ENCODE measurements at regions not wholly inside any gene's neighbourhood (a gene's known extent, or its start where the extent isn't known, plus 50 kb on each side); places are given as distances from the start of the nearest gene placed in this dataset.

- Histone ChIP-seq H3K36me3 (replicated peaks) (no peaks in the 10 kb centered on the region), H3K27ac (no peak overlapping the region), H3K4me3 (ENCODE audit: low read depth, low read length) (no peak overlapping the region), H3K27me3 (replicated peaks) (peaks cover 2% of the 10 kb centered on the region)
- no peak for DNase-seq
- in situ Hi-C loops (cut with HindIII; ENCODE audit: low pct_ligation_motif_present, low sequenced_read_pairs): no loop called here
- TF ChIP-seq, protein P1, sequence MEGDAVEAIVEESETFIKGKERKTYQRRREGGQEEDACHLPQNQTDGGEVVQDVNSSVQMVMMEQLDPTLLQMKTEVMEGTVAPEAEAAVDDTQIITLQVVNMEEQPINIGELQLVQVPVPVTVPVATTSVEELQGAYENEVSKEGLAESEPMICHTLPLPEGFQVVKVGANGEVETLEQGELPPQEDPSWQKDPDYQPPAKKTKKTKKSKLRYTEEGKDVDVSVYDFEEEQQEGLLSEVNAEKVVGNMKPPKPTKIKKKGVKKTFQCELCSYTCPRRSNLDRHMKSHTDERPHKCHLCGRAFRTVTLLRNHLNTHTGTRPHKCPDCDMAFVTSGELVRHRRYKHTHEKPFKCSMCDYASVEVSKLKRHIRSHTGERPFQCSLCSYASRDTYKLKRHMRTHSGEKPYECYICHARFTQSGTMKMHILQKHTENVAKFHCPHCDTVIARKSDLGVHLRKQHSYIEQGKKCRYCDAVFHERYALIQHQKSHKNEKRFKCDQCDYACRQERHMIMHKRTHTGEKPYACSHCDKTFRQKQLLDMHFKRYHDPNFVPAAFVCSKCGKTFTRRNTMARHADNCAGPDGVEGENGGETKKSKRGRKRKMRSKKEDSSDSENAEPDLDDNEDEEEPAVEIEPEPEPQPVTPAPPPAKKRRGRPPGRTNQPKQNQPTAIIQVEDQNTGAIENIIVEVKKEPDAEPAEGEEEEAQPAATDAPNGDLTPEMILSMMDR (IDR thresholded peaks at IDR 0.05; ENCODE audit: low read depth, low read length, missing control alignments): no peak
Observed at GRCh38 chr2:219739066-219739465, 111.6 kb downstream of the SLC4A3 start.

DNA sequence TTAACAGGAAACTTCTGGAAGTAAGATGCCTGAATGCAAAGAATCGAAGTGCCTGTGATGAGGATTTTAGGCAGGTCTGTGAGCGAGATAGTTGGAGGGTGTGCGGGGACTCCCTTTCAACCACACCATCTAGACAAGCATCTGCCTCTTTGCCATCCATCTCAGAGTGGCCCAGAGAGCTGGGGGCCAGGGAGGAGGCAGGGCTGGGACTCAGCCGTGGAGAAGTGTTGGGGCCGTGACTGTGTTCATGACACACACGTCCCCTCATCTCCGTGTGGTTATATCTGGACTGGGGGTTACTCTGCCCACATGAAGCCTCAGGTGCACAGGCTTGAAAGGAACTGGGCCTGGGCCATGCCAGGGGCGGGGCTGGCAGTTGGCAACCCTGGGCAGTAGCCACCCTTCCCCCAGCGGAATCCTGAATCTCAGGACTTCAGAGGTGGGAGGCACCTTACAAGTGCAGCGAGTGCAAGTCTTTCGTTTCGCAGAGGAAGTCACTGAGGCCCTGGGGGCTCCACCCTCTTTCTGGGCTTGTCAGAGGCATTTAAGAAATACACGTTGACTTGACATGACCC, 112.5 kb downstream of the SLC4A3 start:
- peaks cover 3% of the 10 kb centered on the region for H3K27me3 ChIP-seq (replicated peaks)
- H3K4me3 ChIP-seq (ENCODE audit: low read depth, low read length): no peak overlapping the region
- no peak for DNase-seq
- in situ Hi-C loops (cut with HindIII; ENCODE audit: low pct_ligation_motif_present, low sequenced_read_pairs): no loop called here
- TF ChIP-seq, protein P1 (IDR thresholded peaks at IDR 0.05; ENCODE audit: low read depth, low read length, missing control alignments): no peak
- H3K27ac ChIP-seq: no peak overlapping the region
- H3K36me3 ChIP-seq (replicated peaks): no peaks in the 10 kb centered on the region

DNA sequence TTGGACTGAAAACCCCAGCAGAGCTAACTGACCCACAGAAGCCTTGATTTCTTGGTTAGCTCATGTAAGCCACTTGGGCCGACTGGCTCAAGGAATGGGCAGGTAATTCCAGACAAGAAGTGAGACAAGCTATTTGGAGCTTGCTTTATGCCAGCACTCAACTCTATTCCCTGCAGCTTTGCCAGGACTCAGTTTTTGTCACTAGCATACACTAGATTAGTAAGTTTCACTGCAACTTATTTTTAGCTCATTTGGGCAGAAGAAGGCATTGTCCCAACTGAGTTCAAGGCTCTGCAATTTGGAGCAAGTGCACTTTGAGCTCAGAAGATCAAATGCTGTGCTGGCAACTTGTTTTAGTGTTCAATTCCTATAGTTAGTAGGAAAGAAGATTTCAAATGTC, 116.1 kb downstream of the SLC4A3 start:
- TF ChIP-seq, protein P1 (IDR thresholded peaks at IDR 0.05; ENCODE audit: low read depth, low read length, missing control alignments): no peak
- in situ Hi-C loops (cut with HindIII; ENCODE audit: low pct_ligation_motif_present, low sequenced_read_pairs): no loop called here
- Histone ChIP-seq H3K27ac (no peak overlapping the region), H3K27me3 (replicated peaks) (peaks cover 3% of the 10 kb centered on the region), H3K36me3 (replicated peaks) (no peaks in the 10 kb centered on the region), H3K4me3 (ENCODE audit: low read depth, low read length) (no peak overlapping the region)
- no peak for DNase-seq

- DNase-seq: no peak
- in situ Hi-C loops (cut with HindIII; ENCODE audit: low pct_ligation_motif_present, low sequenced_read_pairs): no loop called here
- no peak overlapping the region for H3K27ac ChIP-seq
- no peaks in the 10 kb centered on the region for H3K36me3 ChIP-seq (replicated peaks)
- TF ChIP-seq, protein P1 (IDR thresholded peaks at IDR 0.05; ENCODE audit: low read depth, low read length, missing control alignments): no peak
- no peak overlapping the region for H3K4me3 ChIP-seq (ENCODE audit: low read depth, low read length)
- H3K27me3 ChIP-seq (replicated peaks): peaks cover 3% of the 10 kb centered on the region
Observed at GRCh38 chr2:219744066-219744465, 116.6 kb downstream of the SLC4A3 start.

- in situ Hi-C loops (cut with HindIII; ENCODE audit: low pct_ligation_motif_present, low sequenced_read_pairs): no loop called here
- Histone ChIP-seq H3K27ac (no peak overlapping the region), H3K4me3 (ENCODE audit: low read depth, low read length) (no peak overlapping the region), H3K36me3 (replicated peaks) (no peaks in the 10 kb centered on the region), H3K27me3 (replicated peaks) (peaks cover 3% of the 10 kb centered on the region)
- no peak for DNase-seq
- TF ChIP-seq, protein P1 (IDR thresholded peaks at IDR 0.05; ENCODE audit: low read depth, low read length, missing control alignments): no peak
Observed at GRCh38 chr2:219744600-219744999, 117.2 kb downstream of the SLC4A3 start.

- in situ Hi-C loops (cut with HindIII; ENCODE audit: low pct_ligation_motif_present, low sequenced_read_pairs): no loop called here
- Histone ChIP-seq H3K27ac (no peak overlapping the region), H3K4me3 (ENCODE audit: low read depth, low read length) (no peak overlapping the region), H3K27me3 (replicated peaks) (peaks cover 3% of the 10 kb centered on the region), H3K36me3 (replicated peaks) (no peaks in the 10 kb centered on the region)
- TF ChIP-seq, protein P1 (IDR thresholded peaks at IDR 0.05; ENCODE audit: low read depth, low read length, missing control alignments): no peak
- DNase-seq: no peak
Observed at GRCh38 chr2:219747637-219748036, 120.2 kb downstream of the SLC4A3 start.
